T-helper 1 cell treated with Interleukin-12 subunit alpha and Interleukin-12 subunit beta and Interleukin-4 antibody, amounts not matched to agents 30 ng/mL and 1 ng/mL, for 36 hours (primary cell): ENCODE measurements at regions not wholly inside any gene's neighbourhood (a gene's known extent, or its start where the extent isn't known, plus 50 kb on each side); places are given as distances from the start of the nearest gene placed in this dataset.
"Not testable (repeated sequence)": the region's sequence is repeated elsewhere in the genome, so short reads cannot be mapped to it uniquely, and the experiment has no call there.

ENCODE experiments used
- intact Hi-C: fragments of 100-400 bp; cut with micrococcal nuclease; formaldehyde crosslinking; loops from one replicate; pipeline ENCODE4 v1.15.1; 2024

GRCh38 chr3:107233877-107234276 is 143.4 kb upstream of the CCDC54 start:
- intact Hi-C loops: not testable (repeated sequence)

- intact Hi-C loops: loop anchor here (1.0 to 5.0 kb wide), 4 partner anchors 442 to 1172 kb away; partner anchors contain the start of gene IFT57
Measured at GRCh38 chr3:107235193-107235927, 141.9 kb upstream of the CCDC54 start.

- intact Hi-C loops: loop anchor here (1.0 to 5.0 kb wide), 12 partner anchors 35 to 1241 kb away; partner anchors contain the start of genes BBX and IFT57
Measured at GRCh38 chr3:107235928-107236315, 141.3 kb upstream of the CCDC54 start.

GRCh38 chr3:107236655-107237337 is 140.4 kb upstream of the CCDC54 start:
- intact Hi-C loops: loop anchor here (1.0 to 5.0 kb wide), 11 partner anchors 35 to 1241 kb away; partner anchors contain the start of genes BBX and IFT57

- intact Hi-C loops: loop anchor here (5.0 kb wide), 3 partner anchors 439 to 1169 kb away; partner anchors contain the start of gene IFT57
Measured at GRCh38 chr3:107238787-107239186, 138.5 kb upstream of the CCDC54 start.

- intact Hi-C loops: loop anchor here (1.0 to 5.0 kb wide), 9 partner anchors 191 to 1872 kb away; partner anchors contain the start of genes ALCAM, BBX and IFT57
Measured at GRCh38 chr3:107239703-107240102, 137.5 kb upstream of the CCDC54 start.

GRCh38 chr3:107240183-107241091 is 136.8 kb upstream of the CCDC54 start:
- intact Hi-C loops: loop anchor here (1.0 to 5.0 kb wide), 6 partner anchors 190 to 1873 kb away; partner anchors contain the start of genes ALCAM and BBX

GRCh38 chr3:107241217-107241616 is 136.0 kb upstream of the CCDC54 start:
- intact Hi-C loops: loop anchor here (2.0 to 5.0 kb wide), 2 partner anchors 848 to 1874 kb away; partner anchors contain the start of gene ALCAM

- intact Hi-C loops: loop anchor here (5.0 kb wide), 1 partner anchor 1875 kb away; the partner anchor contains the start of gene ALCAM
Measured at GRCh38 chr3:107242579-107242978, 134.7 kb upstream of the CCDC54 start.

GRCh38 chr3:107247116-107247515 is 130.1 kb upstream of the CCDC54 start:
- intact Hi-C loops: no loop called here

- intact Hi-C loops: no loop called here
Measured at GRCh38 chr3:107249132-107249531, 128.1 kb upstream of the CCDC54 start.

GRCh38 chr3:107250221-107250620 is 127.0 kb upstream of the CCDC54 start:
- intact Hi-C loops: no loop called here

GRCh38 chr3:107251819-107252218 is 125.4 kb upstream of the CCDC54 start:
- intact Hi-C loops: no loop called here

GRCh38 chr3:107256963-107257362 is 120.3 kb upstream of the CCDC54 start:
- intact Hi-C loops: no loop called here

GRCh38 chr3:107258300-107258699 is 118.9 kb upstream of the CCDC54 start:
- intact Hi-C loops: no loop called here

GRCh38 chr3:107260207-107260606 is 117.0 kb upstream of the CCDC54 start:
- intact Hi-C loops: no loop called here

- intact Hi-C loops: no loop called here
Measured at GRCh38 chr3:107263269-107264021, 113.8 kb upstream of the CCDC54 start.

GRCh38 chr3:107264888-107265287 is 112.4 kb upstream of the CCDC54 start:
- intact Hi-C loops: no loop called here

- intact Hi-C loops: no loop called here
Measured at GRCh38 chr3:107265526-107265925, 111.7 kb upstream of the CCDC54 start.

GRCh38 chr3:107268469-107268868 is 108.8 kb upstream of the CCDC54 start:
- intact Hi-C loops: no loop called here
